Cardiac fibroblast (primary cell): ENCODE measurements at regions not wholly inside any gene's neighbourhood (a gene's known extent, or its start where the extent isn't known, plus 50 kb on each side); places are given as distances from the start of the nearest gene placed in this dataset.

Source experiments
- DNase-seq, 2 donors: peaks; one replicate each; pipeline versions ENCODE4 v3.0.0 to v3.0.0-alpha.2; 2010; ENCODE audit warnings: low read depth in 2 of 2
- H3K4me3 ChIP-seq, 2 donors: replicated peaks in 1 of 2; 1 replicate in 1 of 2; 2 replicates in 1 of 2; pipeline ENCODE4 v1.5.1; 2011; ENCODE audit warnings: low read depth in 2 of 2, low read length in 2 of 2, mild to moderate bottlenecking in 2 of 2, moderate library complexity in 1 of 2
- CTCF ChIP-seq: IDR thresholded peaks from one replicate; pipeline ENCODE4 v1.5.1; 2011; ENCODE audit warnings: low read depth, mild to moderate bottlenecking, low read length, inconsistent platforms

GRCh38 chr20:55667955-55668354 lies 337.4 kb downstream of the CBLN4 start:
- no peak overlapping the region for H3K4me3 ChIP-seq
- TF ChIP-seq CTCF, result no peak
- DNase-seq, result no peak

GRCh38 chr20:55667024-55667423 lies 338.3 kb downstream of the CBLN4 start:
- H3K4me3 ChIP-seq, result no peak overlapping the region
- TF ChIP-seq CTCF, result no peak
- no peak for DNase-seq

GRCh38 chr20:55656231-55656775 lies 349.0 kb downstream of the CBLN4 start:
- no peak for DNase-seq
- no peak for TF ChIP-seq CTCF
- no peak overlapping the region for H3K4me3 ChIP-seq

DNA sequence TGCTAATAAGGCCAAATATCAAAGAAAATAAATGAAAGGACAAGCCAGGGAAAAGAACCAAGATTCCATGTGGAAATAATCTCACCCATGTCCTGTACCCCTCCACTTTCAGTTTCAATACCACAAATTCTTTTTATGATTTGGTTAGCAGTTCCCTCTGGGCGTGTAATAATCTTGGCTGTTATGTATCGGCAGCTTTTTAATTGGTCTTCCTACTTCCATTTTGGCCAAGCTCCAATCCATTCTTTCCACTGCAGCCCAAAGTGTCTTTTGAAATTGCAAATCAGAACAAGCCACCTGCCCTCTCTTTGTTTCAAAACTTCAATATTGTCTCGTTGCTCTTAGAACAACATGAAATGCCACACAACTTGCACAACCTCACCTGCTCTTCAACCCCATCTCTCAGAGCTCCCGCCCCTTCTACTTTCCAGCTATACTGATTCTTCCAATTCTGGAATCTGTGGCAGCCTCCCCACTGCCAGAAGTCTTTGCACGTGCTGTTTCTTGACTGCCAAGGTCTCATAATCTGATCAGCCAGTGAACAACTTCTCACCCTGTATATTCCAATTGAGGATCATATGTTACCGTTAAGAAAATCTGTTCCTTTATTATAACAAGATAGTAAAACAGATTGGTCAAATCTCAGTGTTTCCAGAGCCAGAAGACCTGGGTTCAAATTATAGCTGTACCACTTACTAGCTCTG lies 354.5 kb downstream of the CBLN4 start:
- no peak overlapping the region for H3K4me3 ChIP-seq
- no peak for DNase-seq
- TF ChIP-seq CTCF, result no peak

DNA sequence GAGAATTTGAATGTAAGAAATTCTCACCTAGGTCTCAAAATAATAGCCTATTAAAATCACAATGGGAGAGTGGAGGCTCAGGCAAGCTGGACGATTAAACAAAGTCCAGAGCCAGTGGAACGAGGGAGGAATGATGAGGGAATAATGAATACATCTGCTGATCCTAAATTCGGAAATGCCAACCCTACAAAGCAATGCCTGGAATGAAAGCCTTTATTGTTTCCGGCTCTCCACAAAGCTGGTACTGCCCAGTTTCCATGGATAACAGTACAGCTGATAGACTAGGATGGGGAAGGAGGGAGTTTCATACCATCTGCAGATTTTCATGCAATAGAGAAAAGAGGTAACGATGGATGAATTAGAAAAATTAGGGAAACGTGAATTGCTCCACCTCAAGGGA lies 356.1 kb downstream of the CBLN4 start:
- H3K4me3 ChIP-seq, result no peak overlapping the region
- TF ChIP-seq CTCF, result no peak
- no peak for DNase-seq

- no peak for DNase-seq
- no peak for TF ChIP-seq CTCF
- H3K4me3 ChIP-seq, result no peak overlapping the region
Measured at GRCh38 chr20:55646851-55647250, 358.5 kb downstream of the CBLN4 start.

DNA sequence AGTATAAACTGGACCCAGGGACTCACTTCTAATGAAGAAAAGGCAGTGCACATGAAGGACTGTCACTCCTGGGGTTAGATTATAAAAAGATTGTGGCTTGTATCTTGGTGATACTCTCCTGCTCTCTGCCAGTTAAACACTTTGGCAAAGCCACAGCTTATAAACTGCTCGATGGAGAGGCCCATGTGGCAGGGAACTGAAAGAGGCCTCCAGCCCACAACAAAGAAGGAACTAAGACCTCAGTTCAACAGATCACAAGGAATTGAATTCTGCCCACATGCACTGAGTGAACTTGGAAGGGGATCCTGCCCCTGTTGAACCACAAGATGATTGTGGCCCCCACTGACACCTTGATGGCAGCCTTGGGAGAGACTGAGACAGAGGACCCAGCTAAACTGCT lies 363.8 kb downstream of the CBLN4 start:
- H3K4me3 ChIP-seq, result no peak overlapping the region
- no peak for DNase-seq
- TF ChIP-seq CTCF, result no peak
